ENCODE measurements at regions not wholly inside any gene's neighbourhood (a gene's known extent, or its start where the extent isn't known, plus 50 kb on each side); places are given as distances from the start of the nearest gene placed in this dataset.

DNA sequence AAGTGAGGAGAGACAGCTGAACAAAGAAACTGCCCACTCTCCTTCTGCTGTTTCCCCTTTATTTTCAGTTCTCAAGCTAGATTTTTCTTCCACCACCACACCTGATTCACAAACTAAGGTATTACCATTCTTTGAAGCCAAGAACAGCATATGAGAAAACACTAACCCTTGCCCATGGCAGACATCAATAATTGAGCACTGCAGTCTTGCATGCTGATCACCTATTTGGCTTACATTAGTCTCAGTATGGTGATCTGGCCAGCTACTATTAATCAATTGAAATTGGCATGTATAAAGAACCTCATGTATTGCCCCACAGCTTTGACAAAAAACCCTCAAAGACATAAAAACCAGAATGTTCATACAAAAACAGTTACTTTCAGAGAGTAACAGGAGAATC is 166.3 kb downstream of the SAMD5 start:
- no peak overlapping the region for H3K9ac ChIP-seq (ENCODE audit: low read length)
- H2BK15ac ChIP-seq (replicated peaks; ENCODE audit: low read depth) = no peak overlapping the region

DNA sequence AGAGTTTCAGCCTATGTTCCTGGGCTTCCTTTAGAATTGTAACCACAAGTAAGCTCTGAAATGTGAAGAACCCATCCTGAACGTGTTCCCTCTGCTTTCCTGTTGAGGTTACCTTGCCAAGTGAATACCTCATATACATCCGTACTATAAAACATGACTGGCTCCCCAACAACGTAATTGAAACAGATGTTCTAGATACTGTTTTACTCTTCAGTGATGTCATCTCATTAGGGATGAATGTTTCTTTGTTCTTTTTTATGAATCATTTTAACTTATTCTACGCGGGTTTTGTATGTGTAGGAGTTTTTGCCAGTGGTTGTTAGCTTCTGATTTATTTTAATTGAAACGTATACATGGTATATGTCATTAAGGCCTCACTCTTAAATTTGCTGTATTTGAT is 166.8 kb downstream of the SAMD5 start:
- no peak overlapping the region for H2BK5ac ChIP-seq (ENCODE audit: low read length)
- no peaks in the 10 kb centered on the region for H3K27me3 ChIP-seq (ENCODE audit: insufficient read depth, low read length, poor library complexity)
- H2BK15ac ChIP-seq (replicated peaks; ENCODE audit: low read depth) = no peak overlapping the region
- H3K18ac ChIP-seq (ENCODE audit: low read length) = no peak overlapping the region
- no peak overlapping the region for H3K4me2 ChIP-seq (ENCODE audit: low read length)
- H4K8ac ChIP-seq (ENCODE audit: low read depth, low read length) = no peak overlapping the region
- H3K4me1 ChIP-seq (ENCODE audit: control insufficient read depth, low read depth, low read length) = no peaks in the 10 kb centered on the region
- H3K56ac ChIP-seq (ENCODE audit: low read length) = no peak overlapping the region
- H3K4ac ChIP-seq (ENCODE audit: low read depth, low read length) = no peak overlapping the region
- H3K4me3 ChIP-seq (ENCODE audit: low read length) = no peak overlapping the region
- no peak overlapping the region for H3K9ac ChIP-seq (ENCODE audit: low read length)
- DNase-seq = no peak
- H3K79me2 ChIP-seq (ENCODE audit: control insufficient read depth, insufficient read depth, low read length) = no peaks in the 10 kb centered on the region
- H3K23ac ChIP-seq (ENCODE audit: low read length) = no peak overlapping the region
- no peaks in the 10 kb centered on the region for H3K79me1 ChIP-seq (ENCODE audit: low read length)
- no peak overlapping the region for H2AK5ac ChIP-seq (ENCODE audit: low read length)
- no peaks in the 10 kb centered on the region for H3K36me3 ChIP-seq (ENCODE audit: control insufficient read depth, insufficient read depth, low read length)
- no peak overlapping the region for H4K5ac ChIP-seq (ENCODE audit: low read length)
- H2BK120ac ChIP-seq (ENCODE audit: low read depth, low read length) = no peak overlapping the region
- no CpG with 5 or more reads among the region's 6 CpGs for WGBS (ENCODE audit: extremely low coverage, insufficient coverage, low lambda C conversion rate)
- H3K27ac ChIP-seq (ENCODE audit: low read depth, low read length) = no peak overlapping the region

More for the DNA sequence above, 166.3 kb downstream of the SAMD5 start:
- Histone ChIP-seq H2AK5ac (ENCODE audit: low read length) (no peak overlapping the region), H3K79me1 (ENCODE audit: low read length) (no peaks in the 10 kb centered on the region), H3K4me2 (ENCODE audit: low read length) (no peak overlapping the region), H2BK5ac (ENCODE audit: low read length) (no peak overlapping the region), H3K27me3 (ENCODE audit: insufficient read depth, low read length, poor library complexity) (no peaks in the 10 kb centered on the region), H3K56ac (ENCODE audit: low read length) (no peak overlapping the region), H3K79me2 (ENCODE audit: control insufficient read depth, insufficient read depth, low read length) (no peaks in the 10 kb centered on the region), H3K4ac (ENCODE audit: low read depth, low read length) (no peak overlapping the region), H3K36me3 (ENCODE audit: control insufficient read depth, insufficient read depth, low read length) (no peaks in the 10 kb centered on the region), H3K23ac (ENCODE audit: low read length) (no peak overlapping the region), H3K4me1 (ENCODE audit: control insufficient read depth, low read depth, low read length) (no peaks in the 10 kb centered on the region), H3K27ac (ENCODE audit: low read depth, low read length) (no peak overlapping the region), H3K4me3 (ENCODE audit: low read length) (no peak overlapping the region), H4K8ac (ENCODE audit: low read depth, low read length) (no peak overlapping the region), H4K5ac (ENCODE audit: low read length) (no peak overlapping the region), H3K18ac (ENCODE audit: low read length) (no peak overlapping the region), H2BK120ac (ENCODE audit: low read depth, low read length) (no peak overlapping the region)
- DNase-seq = no peak

DNA sequence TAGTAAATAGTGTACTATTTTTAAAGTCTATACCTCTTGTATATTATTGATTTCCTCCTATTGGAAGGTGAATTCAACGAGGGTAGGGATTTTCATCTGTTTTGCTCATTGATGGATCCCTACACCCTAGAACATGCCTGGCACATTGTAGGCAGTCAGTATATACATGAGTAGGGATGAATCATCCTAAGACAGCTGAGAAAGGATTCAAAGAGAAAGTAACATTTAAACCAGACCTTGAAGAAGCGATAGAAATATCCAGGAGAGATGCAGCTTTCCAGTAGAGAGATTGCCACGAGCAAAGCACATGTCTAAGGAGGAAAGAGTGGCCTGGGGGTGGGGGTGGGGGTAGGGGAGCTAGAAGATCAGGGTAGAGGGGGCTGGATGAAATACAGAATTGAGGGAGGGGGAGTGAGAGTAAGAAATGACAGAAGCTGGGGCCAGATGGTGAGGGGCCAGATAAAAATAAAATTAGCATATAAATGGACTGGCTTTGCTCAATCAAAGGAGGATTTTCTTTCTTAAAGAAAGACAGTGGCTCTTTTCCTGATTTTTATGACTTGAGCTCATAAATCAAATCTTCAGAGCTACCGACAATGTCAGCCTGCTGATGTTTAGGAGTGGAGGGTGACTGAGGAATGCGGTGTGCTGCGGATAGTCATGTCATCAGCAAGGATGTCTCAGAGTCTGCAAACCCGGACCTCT is 168.2 kb downstream of the SAMD5 start:
- no peak overlapping the region for H3K9ac ChIP-seq (ENCODE audit: low read length)
- no peak overlapping the region for H4K8ac ChIP-seq (ENCODE audit: low read depth, low read length)
- no peak overlapping the region for H3K4me3 ChIP-seq (ENCODE audit: low read length)
- H3K23ac ChIP-seq (ENCODE audit: low read length) = no peak overlapping the region
- H4K5ac ChIP-seq (ENCODE audit: low read length) = no peak overlapping the region
- H2BK15ac ChIP-seq (replicated peaks; ENCODE audit: low read depth) = no peak overlapping the region
- no peaks in the 10 kb centered on the region for H3K79me1 ChIP-seq (ENCODE audit: low read length)
- H3K56ac ChIP-seq (ENCODE audit: low read length) = no peak overlapping the region
- H2BK5ac ChIP-seq (ENCODE audit: low read length) = no peak overlapping the region
- no peak overlapping the region for H3K4me2 ChIP-seq (ENCODE audit: low read length)
- no peak overlapping the region for H2AK5ac ChIP-seq (ENCODE audit: low read length)
- no peak overlapping the region for H3K18ac ChIP-seq (ENCODE audit: low read length)
- H3K36me3 ChIP-seq (ENCODE audit: control insufficient read depth, insufficient read depth, low read length) = no peaks in the 10 kb centered on the region
- H2BK120ac ChIP-seq (ENCODE audit: low read depth, low read length) = no peak overlapping the region
- no peaks in the 10 kb centered on the region for H3K4me1 ChIP-seq (ENCODE audit: control insufficient read depth, low read depth, low read length)
- H3K4ac ChIP-seq (ENCODE audit: low read depth, low read length) = no peak overlapping the region
- no peak overlapping the region for H3K27ac ChIP-seq (ENCODE audit: low read depth, low read length)
- no CpG with 5 or more reads among the region's 7 CpGs for WGBS (ENCODE audit: extremely low coverage, insufficient coverage, low lambda C conversion rate)
- H3K27me3 ChIP-seq (ENCODE audit: insufficient read depth, low read length, poor library complexity) = no peaks in the 10 kb centered on the region
- no peak for DNase-seq
- H3K79me2 ChIP-seq (ENCODE audit: control insufficient read depth, insufficient read depth, low read length) = no peaks in the 10 kb centered on the region

DNA sequence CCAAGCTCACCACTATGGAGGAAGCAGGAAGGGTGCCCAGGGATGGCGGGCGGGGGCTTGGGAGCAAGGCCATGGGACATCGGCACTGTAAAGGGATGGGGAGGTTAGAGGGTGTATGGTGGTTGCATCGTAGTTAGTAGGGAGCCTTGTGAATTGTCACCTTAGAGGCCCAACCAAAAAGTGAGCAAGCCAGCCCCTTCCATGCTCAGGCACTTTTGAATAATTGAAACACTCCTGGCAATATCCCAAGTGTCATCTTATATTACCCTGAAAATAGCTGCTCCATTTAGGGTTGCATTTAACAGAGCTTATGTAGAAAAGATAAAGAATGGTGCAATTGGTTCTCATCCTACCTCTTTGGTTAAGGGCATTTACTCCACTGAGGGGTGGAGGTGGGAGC is 169.2 kb downstream of the SAMD5 start:
- Histone ChIP-seq H3K79me2 (ENCODE audit: control insufficient read depth, insufficient read depth, low read length) (no peaks in the 10 kb centered on the region), H3K4me2 (ENCODE audit: low read length) (no peak overlapping the region), H2BK15ac (replicated peaks; ENCODE audit: low read depth) (no peak overlapping the region), H3K23ac (ENCODE audit: low read length) (no peak overlapping the region), H2BK5ac (ENCODE audit: low read length) (no peak overlapping the region), H2AK5ac (ENCODE audit: low read length) (no peak overlapping the region), H3K36me3 (ENCODE audit: control insufficient read depth, insufficient read depth, low read length) (no peaks in the 10 kb centered on the region), H3K27me3 (ENCODE audit: insufficient read depth, low read length, poor library complexity) (no peaks in the 10 kb centered on the region), H2BK120ac (ENCODE audit: low read depth, low read length) (no peak overlapping the region), H3K27ac (ENCODE audit: low read depth, low read length) (no peak overlapping the region), H4K8ac (ENCODE audit: low read depth, low read length) (no peak overlapping the region), H3K56ac (ENCODE audit: low read length) (no peak overlapping the region), H4K5ac (ENCODE audit: low read length) (no peak overlapping the region), H3K9ac (ENCODE audit: low read length) (no peak overlapping the region), H3K4ac (ENCODE audit: low read depth, low read length) (no peak overlapping the region), H3K4me1 (ENCODE audit: control insufficient read depth, low read depth, low read length) (no peaks in the 10 kb centered on the region), H3K18ac (ENCODE audit: low read length) (no peak overlapping the region), H3K79me1 (ENCODE audit: low read length) (no peaks in the 10 kb centered on the region), H3K4me3 (ENCODE audit: low read length) (no peak overlapping the region)
- no CpG with 5 or more reads among the region's 4 CpGs for WGBS (ENCODE audit: extremely low coverage, insufficient coverage, low lambda C conversion rate)
- no peak for DNase-seq

DNA sequence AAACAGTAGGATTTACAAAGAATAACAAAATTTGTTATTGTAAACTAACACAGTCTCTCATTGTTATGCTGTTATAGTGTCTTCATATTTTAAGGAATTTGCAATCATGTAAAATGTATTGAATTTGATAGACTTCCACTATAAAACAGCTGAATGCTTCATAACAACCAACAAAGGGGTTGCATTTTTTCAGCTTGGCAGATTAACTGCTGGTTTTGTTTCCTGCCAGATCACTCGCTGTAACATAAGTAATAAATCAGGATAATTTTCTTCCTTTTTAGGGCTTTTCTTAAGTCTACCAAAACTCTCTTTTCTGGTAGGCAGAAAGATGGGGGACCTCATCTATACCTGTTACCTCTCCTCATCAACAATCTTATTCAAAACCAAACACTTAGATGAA is 169.8 kb downstream of the SAMD5 start:
- Histone ChIP-seq H2BK120ac (ENCODE audit: low read depth, low read length) (no peak overlapping the region), H2BK15ac (replicated peaks; ENCODE audit: low read depth) (no peak overlapping the region), H3K18ac (ENCODE audit: low read length) (no peak overlapping the region), H3K56ac (ENCODE audit: low read length) (no peak overlapping the region), H3K23ac (ENCODE audit: low read length) (no peak overlapping the region), H3K4me3 (ENCODE audit: low read length) (no peak overlapping the region), H3K4me2 (ENCODE audit: low read length) (no peak overlapping the region), H3K27ac (ENCODE audit: low read depth, low read length) (no peak overlapping the region), H2AK5ac (ENCODE audit: low read length) (no peak overlapping the region), H4K5ac (ENCODE audit: low read length) (no peak overlapping the region), H3K4me1 (ENCODE audit: control insufficient read depth, low read depth, low read length) (no peaks in the 10 kb centered on the region), H3K79me2 (ENCODE audit: control insufficient read depth, insufficient read depth, low read length) (no peaks in the 10 kb centered on the region), H3K27me3 (ENCODE audit: insufficient read depth, low read length, poor library complexity) (no peaks in the 10 kb centered on the region), H4K8ac (ENCODE audit: low read depth, low read length) (no peak overlapping the region), H3K9ac (ENCODE audit: low read length) (no peak overlapping the region), H3K4ac (ENCODE audit: low read depth, low read length) (no peak overlapping the region), H2BK5ac (ENCODE audit: low read length) (no peak overlapping the region), H3K79me1 (ENCODE audit: low read length) (no peaks in the 10 kb centered on the region), H3K36me3 (ENCODE audit: control insufficient read depth, insufficient read depth, low read length) (no peaks in the 10 kb centered on the region)
- DNase-seq = no peak
- WGBS (ENCODE audit: extremely low coverage, insufficient coverage, low lambda C conversion rate) = no CpG with 5 or more reads among the region's 1 CpG

DNA sequence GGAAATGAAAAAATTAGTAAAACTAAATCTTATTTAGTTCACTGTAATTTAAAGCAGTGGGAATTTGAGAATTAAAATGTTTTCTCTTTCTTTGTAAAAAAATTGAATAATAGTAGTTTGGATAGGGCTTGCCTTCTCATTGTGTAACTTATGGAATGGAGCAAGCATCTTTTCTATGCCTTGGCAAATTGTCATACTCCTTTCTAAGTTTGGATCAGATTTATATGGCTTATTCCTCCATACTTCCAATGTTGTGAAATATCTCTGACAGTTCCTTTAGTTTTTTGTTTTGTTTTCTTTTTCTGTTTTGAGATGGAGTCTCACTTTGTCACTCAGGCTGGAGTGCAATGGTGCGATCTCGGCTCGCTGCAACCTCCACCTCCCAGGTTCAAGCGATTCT is 176.4 kb downstream of the SAMD5 start:
- no peak overlapping the region for H3K56ac ChIP-seq (ENCODE audit: low read length)
- no peak overlapping the region for H3K4ac ChIP-seq (ENCODE audit: low read depth, low read length)
- no peak overlapping the region for H4K8ac ChIP-seq (ENCODE audit: low read depth, low read length)
- H3K4me1 ChIP-seq (ENCODE audit: control insufficient read depth, low read depth, low read length) = no peaks in the 10 kb centered on the region
- no peak overlapping the region for H3K9ac ChIP-seq (ENCODE audit: low read length)
- H3K18ac ChIP-seq (ENCODE audit: low read length) = no peak overlapping the region
- no peak overlapping the region for H2BK15ac ChIP-seq (replicated peaks; ENCODE audit: low read depth)
- H2BK5ac ChIP-seq (ENCODE audit: low read length) = no peak overlapping the region
- no peak overlapping the region for H2BK120ac ChIP-seq (ENCODE audit: low read depth, low read length)
- no peak overlapping the region for H4K5ac ChIP-seq (ENCODE audit: low read length)
- DNase-seq = no peak
- H3K27ac ChIP-seq (ENCODE audit: low read depth, low read length) = no peak overlapping the region
- no peak overlapping the region for H3K4me3 ChIP-seq (ENCODE audit: low read length)
- H3K79me2 ChIP-seq (ENCODE audit: control insufficient read depth, insufficient read depth, low read length) = no peaks in the 10 kb centered on the region
- no CpG with 5 or more reads among the region's 4 CpGs for WGBS (ENCODE audit: extremely low coverage, insufficient coverage, low lambda C conversion rate)
- no peaks in the 10 kb centered on the region for H3K79me1 ChIP-seq (ENCODE audit: low read length)
- H2AK5ac ChIP-seq (ENCODE audit: low read length) = no peak overlapping the region
- no peaks in the 10 kb centered on the region for H3K27me3 ChIP-seq (ENCODE audit: insufficient read depth, low read length, poor library complexity)
- no peak overlapping the region for H3K4me2 ChIP-seq (ENCODE audit: low read length)
- H3K36me3 ChIP-seq (ENCODE audit: control insufficient read depth, insufficient read depth, low read length) = no peaks in the 10 kb centered on the region
- H3K23ac ChIP-seq (ENCODE audit: low read length) = no peak overlapping the region
